ENCODE measurements at regions not wholly inside any gene's neighbourhood (a gene's known extent, or its start where the extent isn't known, plus 50 kb on each side); places are given as distances from the start of the nearest gene placed in this dataset.

- no peak for DNase-seq
Observed at GRCh38 chr16:79263425-79263824, 337.1 kb downstream of the MAF start.
